GM12864 (cell line): ENCODE measurements at regions not wholly inside any gene's neighbourhood (a gene's known extent, or its start where the extent isn't known, plus 50 kb on each side); places are given as distances from the start of the nearest gene placed in this dataset.
"Not testable (repeated sequence)": the region's sequence is repeated elsewhere in the genome, so short reads cannot be mapped to it uniquely, and the experiment has no call there.

Source experiments
- DNase-seq: peaks from one replicate; pipeline ENCODE4 v3.0.0-alpha.2; 2011; ENCODE audit warnings: low read depth
- H3K4me3 ChIP-seq: 2 replicates; pipeline ENCODE4 v1.5.1; 2011; ENCODE audit warnings: mild to moderate bottlenecking, low read depth, low read length, control low read depth
- TF ChIP-seq, protein P1 (sequence below): IDR thresholded peaks from 2 replicates; pipeline ENCODE4 v1.5.1; 2011; ENCODE audit warnings: low read depth, mild to moderate bottlenecking, moderate library complexity, low read length, control low read depth, inconsistent platforms; ENCODE audit errors: missing control alignments

DNA sequence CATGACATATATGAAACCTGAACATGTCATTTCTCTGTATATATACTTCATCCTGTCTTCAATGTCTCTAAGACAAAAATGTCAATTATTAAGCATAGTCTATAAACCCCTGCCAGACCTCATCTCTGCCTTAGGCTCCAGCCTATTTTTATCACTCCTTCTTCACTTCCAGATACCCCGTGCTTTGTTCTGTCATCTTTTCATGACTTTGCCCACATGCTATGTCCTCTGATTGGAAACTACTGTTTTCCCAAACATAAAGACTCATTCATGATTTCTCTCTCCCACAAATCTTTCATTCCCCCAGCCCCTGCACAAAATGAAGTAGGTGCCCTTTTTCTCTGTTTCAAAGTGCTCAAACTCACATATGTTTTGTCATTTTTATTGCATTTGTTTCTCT, 1503.9 kb downstream of the DPP10 start:
- TF ChIP-seq, protein P1, sequence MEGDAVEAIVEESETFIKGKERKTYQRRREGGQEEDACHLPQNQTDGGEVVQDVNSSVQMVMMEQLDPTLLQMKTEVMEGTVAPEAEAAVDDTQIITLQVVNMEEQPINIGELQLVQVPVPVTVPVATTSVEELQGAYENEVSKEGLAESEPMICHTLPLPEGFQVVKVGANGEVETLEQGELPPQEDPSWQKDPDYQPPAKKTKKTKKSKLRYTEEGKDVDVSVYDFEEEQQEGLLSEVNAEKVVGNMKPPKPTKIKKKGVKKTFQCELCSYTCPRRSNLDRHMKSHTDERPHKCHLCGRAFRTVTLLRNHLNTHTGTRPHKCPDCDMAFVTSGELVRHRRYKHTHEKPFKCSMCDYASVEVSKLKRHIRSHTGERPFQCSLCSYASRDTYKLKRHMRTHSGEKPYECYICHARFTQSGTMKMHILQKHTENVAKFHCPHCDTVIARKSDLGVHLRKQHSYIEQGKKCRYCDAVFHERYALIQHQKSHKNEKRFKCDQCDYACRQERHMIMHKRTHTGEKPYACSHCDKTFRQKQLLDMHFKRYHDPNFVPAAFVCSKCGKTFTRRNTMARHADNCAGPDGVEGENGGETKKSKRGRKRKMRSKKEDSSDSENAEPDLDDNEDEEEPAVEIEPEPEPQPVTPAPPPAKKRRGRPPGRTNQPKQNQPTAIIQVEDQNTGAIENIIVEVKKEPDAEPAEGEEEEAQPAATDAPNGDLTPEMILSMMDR = no peak
- no peak overlapping the region for H3K4me3 ChIP-seq
- no peak for DNase-seq

DNA sequence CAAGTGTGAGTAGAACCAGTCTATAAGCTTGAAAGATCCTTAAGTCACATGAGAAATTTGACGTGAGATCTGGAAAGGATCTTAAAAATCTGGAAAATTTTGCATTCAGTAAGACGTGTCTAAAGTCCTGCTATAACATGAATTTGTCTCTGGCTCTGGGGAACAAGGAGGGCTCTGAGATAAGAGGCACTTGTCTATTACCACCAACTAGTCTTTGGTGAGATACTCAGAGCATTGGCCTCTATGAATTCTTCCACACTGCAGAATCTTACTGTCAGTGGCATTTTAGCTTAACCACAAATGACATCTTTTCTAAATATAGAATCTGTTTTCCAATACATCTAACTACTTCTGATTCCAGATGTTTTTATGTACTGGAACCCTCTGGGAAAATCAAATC, 1504.5 kb downstream of the DPP10 start:
- TF ChIP-seq, protein P1 = no peak
- no peak overlapping the region for H3K4me3 ChIP-seq
- DNase-seq = no peak

DNA sequence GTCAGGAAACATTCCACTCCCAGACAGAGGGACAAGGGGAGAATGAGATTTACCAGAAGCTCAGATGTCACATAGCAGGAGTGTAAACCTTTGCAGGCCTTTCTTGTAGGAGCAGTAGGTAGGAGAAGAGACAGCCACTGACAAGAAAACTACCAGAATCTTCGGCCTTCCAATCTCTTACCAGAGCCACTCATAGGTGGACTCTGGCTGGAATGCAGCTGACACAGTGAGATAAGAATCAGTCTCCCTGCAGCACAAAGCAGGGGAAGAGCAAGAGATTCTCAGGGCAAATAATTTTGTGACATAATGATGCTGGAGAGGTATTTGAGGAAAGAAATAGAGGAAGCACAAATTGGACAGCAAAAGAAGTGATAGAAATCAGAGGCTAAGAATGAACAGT, 1534.5 kb downstream of the DPP10 start:
- no peak for DNase-seq
- H3K4me3 ChIP-seq = no peak overlapping the region
- TF ChIP-seq, protein P1 = no peak

DNA sequence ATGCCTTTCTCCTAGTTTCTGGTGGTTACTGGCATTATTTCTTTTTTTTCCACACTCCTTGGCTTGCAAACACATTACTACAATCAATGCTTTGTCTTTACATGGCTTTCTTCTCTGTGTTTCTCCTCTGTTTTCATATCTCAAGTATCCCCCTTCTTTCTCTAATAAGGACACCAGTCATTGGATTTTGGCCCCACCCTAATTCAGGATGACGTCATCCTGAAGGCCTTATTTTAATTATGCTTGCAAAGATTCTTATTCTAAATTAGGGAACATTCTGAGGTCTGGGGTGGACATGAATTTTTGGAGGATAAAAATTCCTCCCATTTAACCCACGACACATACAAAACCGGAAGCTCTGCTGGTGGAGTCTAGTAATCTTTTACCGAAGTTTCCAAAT, 1556.6 kb downstream of the DPP10 start:
- TF ChIP-seq, protein P1 = no peak
- no peak for DNase-seq
- H3K4me3 ChIP-seq = no peak overlapping the region

DNA sequence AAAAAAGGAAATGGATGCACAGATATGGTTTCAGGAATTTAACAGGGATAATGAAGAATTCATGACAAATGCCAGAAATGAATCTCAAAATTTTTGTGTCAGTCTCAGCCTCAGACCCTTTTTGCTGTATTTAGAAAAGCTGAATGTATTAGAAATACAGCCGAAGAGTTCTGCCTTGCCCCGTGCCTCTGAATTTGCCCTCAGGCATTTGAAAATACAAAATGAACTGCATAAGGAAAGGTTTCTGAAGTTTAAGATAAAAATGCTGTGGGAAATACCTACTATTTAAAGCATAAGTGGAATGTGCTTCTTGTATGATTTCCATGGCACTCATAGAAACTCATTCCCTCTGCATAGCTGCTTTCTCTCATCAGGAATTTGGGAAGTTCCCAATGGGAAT, 1580.6 kb downstream of the DPP10 start:
- TF ChIP-seq, protein P1 = no peak
- H3K4me3 ChIP-seq = no peak overlapping the region
- no peak for DNase-seq

DNA sequence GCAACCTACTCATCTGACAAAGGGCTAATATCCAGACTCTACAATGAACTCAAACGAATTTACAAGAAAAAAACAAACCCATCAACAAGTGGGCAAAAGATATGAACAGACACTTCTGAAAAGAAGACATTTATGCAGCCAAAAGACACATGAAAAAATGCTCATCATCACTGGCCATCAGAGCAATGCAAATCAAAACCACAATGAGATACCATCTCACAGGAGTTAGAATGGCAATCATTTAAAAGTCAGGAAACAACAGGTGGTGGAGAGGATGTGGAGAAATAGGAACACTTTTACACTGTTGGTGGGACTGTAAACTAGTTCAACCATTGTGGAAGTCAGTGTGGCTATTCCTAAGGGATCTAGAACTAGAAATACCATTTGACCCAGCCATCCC, 1596.3 kb downstream of the DPP10 start:
- not testable (repeated sequence) for H3K4me3 ChIP-seq, DNase-seq

DNA sequence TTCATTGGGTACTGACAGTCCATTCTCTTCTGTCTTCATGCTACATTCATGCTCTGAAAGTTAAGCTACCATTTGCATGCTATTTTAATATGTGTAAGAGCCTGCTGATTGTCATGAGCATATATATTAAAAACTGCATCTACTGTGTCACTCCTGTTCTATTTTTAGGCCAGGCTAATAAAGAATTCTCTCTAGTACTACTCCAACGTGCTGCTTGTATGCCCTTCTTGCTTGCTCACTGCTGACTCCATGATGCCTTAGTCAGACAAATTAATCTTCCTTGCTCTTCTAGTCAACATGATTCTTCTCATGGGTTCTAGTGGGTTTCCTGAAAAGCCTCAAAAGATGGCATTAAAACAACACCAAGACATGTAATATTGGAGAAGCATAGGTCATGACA, 1600.1 kb downstream of the DPP10 start:
- H3K4me3 ChIP-seq = no peak overlapping the region
- DNase-seq = no peak
- TF ChIP-seq, protein P1 = no peak

DNA sequence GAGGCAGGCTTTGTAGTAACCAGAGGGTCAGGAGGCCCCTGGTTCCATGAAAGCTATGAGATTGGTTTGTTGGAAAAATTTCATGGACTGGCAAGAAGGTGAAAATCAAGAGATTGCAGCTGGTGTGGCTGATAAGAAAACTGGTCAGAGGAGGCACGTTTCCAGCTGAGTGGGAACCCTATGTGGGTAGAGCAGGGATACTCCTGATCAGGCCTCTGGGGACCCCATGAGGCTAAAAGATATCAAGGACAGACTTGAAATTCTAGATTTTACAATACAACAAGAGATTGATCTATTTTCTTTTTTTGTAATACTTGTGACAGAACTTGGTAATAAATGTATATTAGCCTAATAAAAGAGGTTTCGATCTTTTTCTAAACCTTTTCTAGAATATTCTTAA, 1615.1 kb downstream of the DPP10 start:
- no peak for DNase-seq
- no peak overlapping the region for H3K4me3 ChIP-seq
- TF ChIP-seq, protein P1 = no peak
